Aorta (tissue), 5 donors: ENCODE measurements at regions not wholly inside any gene's neighbourhood (a gene's known extent, or its start where the extent isn't known, plus 50 kb on each side); places are given as distances from the start of the nearest gene placed in this dataset.

ENCODE experiments used
- ATAC-seq: fragments of 200-7000 bp; cut with Tn5 transposase; one replicate; pipeline ENCODE4 v1.9.1; 2022; ENCODE audit warnings: moderate library complexity; ENCODE audit not compliant: low FRiP score
- DNase-seq, 2 donors: peaks; one replicate each; pipeline ENCODE4 v3.0.0-alpha.2; 2020
- H3K27ac ChIP-seq, 2 donors: one replicate each; pipeline ENCODE4 v1.5.1; 2013; ENCODE audit warnings: low read length in 2 of 2, mild to moderate bottlenecking in 2 of 2, moderate library complexity in 2 of 2, control low read depth in 1 of 2, inconsistent platforms in 1 of 2, low read depth in 1 of 2
- H3K27me3 ChIP-seq, 2 donors: one replicate each; pipeline ENCODE4 v1.6.1; 2013; ENCODE audit warnings: control low read depth in 1 of 2, low read length in 1 of 2, mild to moderate bottlenecking in 1 of 2, moderate library complexity in 1 of 2; ENCODE audit not compliant: insufficient read depth in 2 of 2, control insufficient read depth in 1 of 2
- H3K36me3 ChIP-seq, 2 donors: one replicate each; pipeline ENCODE4 v1.6.1; 2013; ENCODE audit warnings: control low read depth in 1 of 2, low read length in 1 of 2, mild to moderate bottlenecking in 1 of 2; ENCODE audit not compliant: insufficient read depth in 2 of 2, control insufficient read depth in 1 of 2
- H3K4me1 ChIP-seq, 2 donors: one replicate each; pipeline ENCODE4 v1.6.1; 2013; ENCODE audit warnings: low read length in 2 of 2, control low read depth in 1 of 2, mild to moderate bottlenecking in 1 of 2, moderate library complexity in 1 of 2; ENCODE audit not compliant: insufficient read depth in 2 of 2, control insufficient read depth in 1 of 2
- H3K4me3 ChIP-seq, 2 donors: one replicate each; pipeline ENCODE4 v1.5.1; 2013; ENCODE audit warnings: low read length in 2 of 2, control low read depth in 1 of 2, mild to moderate bottlenecking in 1 of 2
- H3K9me3 ChIP-seq: one replicate; pipeline ENCODE4 v1.6.1; 2013; ENCODE audit warnings: mild to moderate bottlenecking, low read length; ENCODE audit not compliant: control insufficient read depth
- WGBS, 2 donors: extraction: QIAGEN DNeasy Blood & Tissue Kit; methylation state at CpG; one replicate each; pipeline ENCODE4 v1.1.7; 2013; 5-methylcytosine and 5-hydroxymethylcytosine counted together
- intact Hi-C, 2 donors: fragments of 100-400 bp; cut with DNase I; formaldehyde crosslinking; loops; one replicate each; pipeline versions ENCODE4 v1.14.2 to v1.15.0; 2022
- donor health status: healthy with polysubstance abuse.
- donor health status: Bipolar disorder and iron deficiency.
- donor health status: DM: no; HTN: no; CAD: no.
- donor health status: DM: no; HTN: no; CAD: no.
- donor health status: DM: yes; HTN: yes; CAD: no.

DNA sequence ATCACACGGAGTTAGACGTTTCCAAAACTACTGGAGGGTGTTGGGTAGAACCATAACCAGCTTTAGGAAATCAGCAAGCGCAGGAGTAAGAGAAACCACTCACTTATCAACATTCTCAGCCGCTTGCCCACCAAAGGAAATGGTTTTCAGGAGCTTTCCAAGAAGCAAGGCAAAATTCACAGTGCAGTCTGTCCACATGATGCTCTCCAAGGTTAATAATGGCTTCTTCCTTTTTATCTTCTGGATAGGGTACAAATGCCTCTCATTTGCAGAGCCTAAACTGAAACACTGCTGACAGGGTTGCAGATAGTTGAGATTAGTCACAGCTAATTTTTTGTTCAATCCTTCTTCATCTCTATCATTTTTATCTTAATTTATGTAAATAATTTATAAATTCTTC is 705.4 kb downstream of the RAB28 start:
- Histone ChIP-seq H3K4me1 (no peaks in the 10 kb centered on the region), H3K27me3 (no peaks in the 10 kb centered on the region), H3K9me3 (no peaks in the 10 kb centered on the region), H3K36me3 (no peaks in the 10 kb centered on the region), H3K4me3 (no peak overlapping the region), H3K27ac (no peak overlapping the region)
- ATAC-seq = no peak
- WGBS, 2 donors = 72 to 76% methylated on average over 4 of the region's 4 CpGs
- intact Hi-C loops = no loop called here
- DNase-seq = no peak

DNA sequence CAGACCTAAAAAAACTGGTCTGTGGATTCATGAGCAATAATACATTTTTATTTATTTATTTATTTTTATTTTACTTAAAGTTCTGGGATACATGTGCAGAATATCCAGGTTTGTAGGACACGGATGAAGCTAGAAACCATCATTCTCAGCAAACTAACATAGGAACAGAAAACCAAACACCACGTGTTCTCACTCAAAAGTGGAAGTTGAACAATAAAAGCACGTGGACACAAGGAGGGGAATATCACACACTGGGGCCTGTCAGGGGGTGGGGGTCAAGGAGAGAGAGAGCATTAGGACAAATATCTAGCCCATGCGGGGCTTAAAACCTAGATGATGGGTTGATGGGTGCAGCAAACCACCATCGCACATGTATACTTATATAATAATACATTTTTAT is 705.9 kb downstream of the RAB28 start:
- ATAC-seq = no peak
- no peaks in the 10 kb centered on the region for H3K4me1 ChIP-seq
- WGBS, 2 donors = 84 to 85% methylated on average over 5 of the region's 5 CpGs

DNA sequence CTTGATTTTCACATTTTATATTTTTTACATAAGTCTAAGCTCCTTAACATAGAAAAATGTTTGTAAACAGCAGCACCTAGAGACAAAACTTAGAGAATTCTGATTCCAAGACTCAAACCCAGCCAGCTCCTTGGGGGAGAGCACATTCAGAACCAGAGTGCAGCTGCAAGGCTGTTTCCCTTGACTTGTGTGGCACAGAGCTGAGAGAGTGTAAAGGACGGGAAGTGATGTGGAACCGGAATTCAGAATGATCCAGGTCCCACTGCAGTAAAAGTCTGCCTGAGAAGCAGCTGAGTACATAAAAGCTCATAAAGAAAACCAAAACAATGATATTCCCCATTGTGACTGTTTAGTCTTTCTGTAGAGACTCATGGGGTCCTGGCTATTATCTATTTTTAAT is 713.8 kb downstream of the RAB28 start:
- Histone ChIP-seq H3K36me3 (no peaks in the 10 kb centered on the region), H3K27me3 (no peaks in the 10 kb centered on the region), H3K27ac (no peak overlapping the region), H3K4me3 (no peak overlapping the region), H3K9me3 (peaks cover 2% of the 10 kb centered on the region), H3K4me1 (no peaks in the 10 kb centered on the region)
- 2 to 8% methylated on average over 2 of the region's 2 CpGs for WGBS, 2 donors
- ATAC-seq (no peak), DNase-seq (no peak)
- intact Hi-C loops = no loop called here

More for the DNA sequence above, 705.9 kb downstream of the RAB28 start:
- intact Hi-C loops = no loop called here
- H3K27ac ChIP-seq = no peak overlapping the region
- H3K9me3 ChIP-seq = no peaks in the 10 kb centered on the region
- DNase-seq = no peak
- H3K4me3 ChIP-seq = no peak overlapping the region
- H3K27me3 ChIP-seq = no peaks in the 10 kb centered on the region
- H3K36me3 ChIP-seq = no peaks in the 10 kb centered on the region

DNA sequence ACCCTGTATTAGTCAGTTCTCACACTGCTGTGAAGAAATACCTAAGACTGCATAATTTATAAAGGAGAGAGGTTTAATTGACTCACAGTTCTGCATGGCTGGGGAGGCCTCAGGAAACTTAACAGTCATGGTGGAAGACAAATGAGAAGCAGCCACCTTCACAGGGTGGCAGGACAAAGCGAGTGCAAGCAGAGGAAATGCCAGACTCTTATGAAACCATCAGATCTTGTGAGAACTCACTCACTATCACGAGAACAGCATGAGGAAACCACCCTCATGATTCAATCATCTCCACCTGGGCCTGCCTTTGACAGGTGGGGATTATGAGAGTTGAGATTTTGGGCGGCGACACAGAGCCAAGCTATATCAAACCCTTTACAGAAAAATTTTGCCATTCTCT is 722.4 kb downstream of the RAB28 start:
- H3K9me3 ChIP-seq = no peaks in the 10 kb centered on the region
- intact Hi-C loops = no loop called here
- 63 to 67% methylated on average over 4 of the region's 4 CpGs for WGBS, 2 donors
- no peak for ATAC-seq
- no peak for DNase-seq
- no peaks in the 10 kb centered on the region for H3K27me3 ChIP-seq
- H3K4me3 ChIP-seq = no peak overlapping the region
- no peaks in the 10 kb centered on the region for H3K36me3 ChIP-seq
- H3K4me1 ChIP-seq = no peaks in the 10 kb centered on the region
- no peak overlapping the region for H3K27ac ChIP-seq

DNA sequence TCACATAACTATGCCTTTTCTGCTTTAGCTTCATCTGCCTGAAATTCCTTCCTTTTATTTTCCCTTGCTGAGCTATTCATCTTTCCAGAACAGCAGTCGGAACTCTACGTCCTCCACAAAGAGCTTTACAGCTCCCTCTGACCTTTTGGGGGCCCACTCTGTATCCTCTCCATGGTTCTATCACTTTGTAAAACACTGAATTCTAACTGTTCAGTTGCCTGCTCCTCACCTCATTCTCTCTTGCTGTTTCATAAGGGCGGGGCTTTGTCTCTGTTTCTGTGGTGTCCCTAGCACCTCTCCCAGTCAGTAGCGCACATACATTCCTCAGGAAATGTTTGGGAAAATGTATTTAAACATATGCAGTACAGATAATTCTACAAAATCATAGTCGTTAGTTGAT is 737.0 kb downstream of the RAB28 start:
- intact Hi-C loops = no loop called here
- Histone ChIP-seq H3K4me1 (no peaks in the 10 kb centered on the region), H3K9me3 (peaks cover 1% of the 10 kb centered on the region), H3K36me3 (no peaks in the 10 kb centered on the region), H3K27ac (no peak overlapping the region), H3K27me3 (no peaks in the 10 kb centered on the region), H3K4me3 (no peak overlapping the region)
- DNase-seq = no peak
- 60 to 67% methylated on average over 5 of the region's 5 CpGs for WGBS, 2 donors
- ATAC-seq = no peak

DNA sequence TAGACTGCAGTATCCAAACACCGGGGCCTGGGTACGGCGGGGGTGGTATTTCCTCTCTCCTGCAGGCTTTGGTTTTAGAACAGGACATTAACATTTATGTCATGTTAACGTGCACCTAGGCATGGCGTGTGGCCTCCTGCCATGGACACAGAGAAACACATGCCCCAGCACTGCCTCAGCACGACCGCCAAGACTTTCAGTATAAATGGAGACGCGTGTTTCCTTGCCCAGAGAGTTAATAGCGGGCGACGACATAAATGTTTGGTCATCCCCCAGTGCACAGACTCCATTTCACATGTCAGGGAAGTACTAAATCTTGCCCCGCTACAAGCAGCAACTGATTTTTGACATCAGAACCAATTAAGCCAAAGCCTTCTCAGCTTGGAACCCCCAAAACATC is 737.9 kb downstream of the RAB28 start:
- WGBS, 2 donors = 8 to 24% methylated on average over 13 of the region's 13 CpGs
- H3K4me1 ChIP-seq = no peaks in the 10 kb centered on the region

DNA sequence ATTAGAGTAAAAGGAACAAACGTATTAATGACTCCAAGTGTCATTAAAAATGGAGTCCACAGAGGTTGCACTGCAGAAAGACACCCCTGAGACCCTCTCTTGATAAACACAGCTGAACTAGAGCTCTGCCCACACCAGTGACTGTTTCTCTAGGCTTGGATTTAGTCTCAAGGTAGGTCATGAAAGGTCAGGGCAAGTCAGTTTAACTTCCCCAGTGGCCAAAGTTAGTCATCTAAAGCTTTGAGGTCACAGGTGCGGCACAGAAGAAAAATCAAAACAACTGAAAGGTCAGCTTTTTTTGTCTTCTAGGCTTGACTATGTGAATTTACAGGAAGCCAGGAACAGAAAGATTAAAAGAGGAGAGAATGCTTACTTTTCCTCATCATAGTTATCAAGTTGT is 749.6 kb downstream of the RAB28 start:
- WGBS, 2 donors = 32 to 46% methylated on average over 2 of the region's 2 CpGs

More for the DNA sequence above, 737.9 kb downstream of the RAB28 start:
- Histone ChIP-seq H3K4me3 (no peak overlapping the region), H3K27ac (no peak overlapping the region), H3K27me3 (no peaks in the 10 kb centered on the region), H3K9me3 (peaks cover 1% of the 10 kb centered on the region), H3K36me3 (no peaks in the 10 kb centered on the region)
- DNase-seq (no peak), ATAC-seq (no peak)
- intact Hi-C loops = no loop called here

DNA sequence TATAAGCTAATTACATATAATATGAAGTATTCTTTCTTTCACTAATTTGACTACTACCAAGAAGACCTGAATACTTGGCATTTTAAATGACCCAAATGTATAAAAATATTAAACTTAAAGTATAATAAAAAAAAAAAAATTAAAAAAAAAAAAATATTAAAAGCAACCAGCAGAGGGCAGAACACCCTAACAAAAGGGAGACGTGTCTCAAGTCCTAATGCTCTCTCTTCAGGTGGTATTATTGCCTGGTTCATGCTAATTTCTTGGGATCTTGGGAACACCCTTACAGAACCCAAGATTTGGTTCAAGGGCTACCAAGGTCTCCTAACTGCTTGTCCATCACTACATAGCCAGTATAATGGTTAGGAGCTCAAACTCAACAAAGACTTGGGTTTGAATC is 754.8 kb downstream of the RAB28 start:
- WGBS, 2 donors = 0% methylated on average over 1 of the region's 1 CpG
- H3K27me3 ChIP-seq = no peaks in the 10 kb centered on the region
- no peak overlapping the region for H3K27ac ChIP-seq
- DNase-seq (no peak), ATAC-seq (no peak)
- no peaks in the 10 kb centered on the region for H3K36me3 ChIP-seq
- intact Hi-C loops = loop anchor here in 1 of 2 donors (5.0 kb wide), 1 partner anchor 818 kb away; no protein-coding TSS in a partner anchor
- H3K4me1 ChIP-seq = no peaks in the 10 kb centered on the region
- no peak overlapping the region for H3K4me3 ChIP-seq
- no peaks in the 10 kb centered on the region for H3K9me3 ChIP-seq

More for the DNA sequence above, 749.6 kb downstream of the RAB28 start:
- Histone ChIP-seq H3K4me3 (no peak overlapping the region), H3K27me3 (no peaks in the 10 kb centered on the region), H3K4me1 (no peaks in the 10 kb centered on the region), H3K9me3 (no peaks in the 10 kb centered on the region), H3K27ac (no peak overlapping the region), H3K36me3 (no peaks in the 10 kb centered on the region)
- no peak for DNase-seq
- ATAC-seq = no peak
- intact Hi-C loops = loop anchor here in 1 of 2 donors (10.0 kb wide), 1 partner anchor 810 kb away; the partner anchor contains the start of gene NKX3-2

DNA sequence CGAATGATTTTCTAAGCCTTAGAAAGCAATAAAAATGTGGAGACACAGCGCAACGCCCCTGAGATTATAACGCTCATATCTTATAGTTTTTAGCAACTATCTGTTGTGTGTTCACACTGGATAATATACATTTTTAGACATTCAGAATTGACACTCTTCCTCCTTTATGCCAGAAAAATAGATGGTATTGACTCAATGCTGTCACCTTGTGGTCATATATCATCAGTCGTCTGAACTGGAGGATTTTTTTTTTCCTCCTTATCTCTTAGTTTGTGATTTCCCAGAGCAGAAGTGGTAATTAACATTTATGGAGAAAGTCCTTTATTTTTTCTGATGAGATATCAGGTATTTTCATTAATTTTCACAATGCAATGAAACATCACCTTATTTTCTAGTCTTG is 759.6 kb downstream of the RAB28 start:
- no peaks in the 10 kb centered on the region for H3K4me1 ChIP-seq
- H3K36me3 ChIP-seq = no peaks in the 10 kb centered on the region
- no peak for DNase-seq
- intact Hi-C loops = no loop called here
- no peak overlapping the region for H3K4me3 ChIP-seq
- H3K27ac ChIP-seq = no peak overlapping the region
- 10 to 12% methylated on average over 5 of the region's 5 CpGs for WGBS, 2 donors
- no peak for ATAC-seq
- no peaks in the 10 kb centered on the region for H3K9me3 ChIP-seq
- H3K27me3 ChIP-seq = no peaks in the 10 kb centered on the region
